NOMO-1 treated with DMSO at 0.1 percent for 48 hours (cell line): ENCODE measurements at regions not wholly inside any gene's neighbourhood (a gene's known extent, or its start where the extent isn't known, plus 50 kb on each side); places are given as distances from the start of the nearest gene placed in this dataset.
"Not testable (repeated sequence)": the region's sequence is repeated elsewhere in the genome, so short reads cannot be mapped to it uniquely, and the experiment has no call there.

Source experiments
- DNase-seq: peaks from one replicate; lab custom pipeline; 2025; ENCODE audit not compliant: unreplicated experiment; lab: John Stamatoyannopoulos, UW

GRCh38 chr18:21928925-21929324, 188.3 kb downstream of the MIB1 start:
- no peak for DNase-seq

- no peak for DNase-seq
Observed at GRCh38 chr18:21930177-21930576, 189.6 kb downstream of the MIB1 start.

- DNase-seq = no peak
Observed at GRCh38 chr18:21933931-21934765, 193.6 kb downstream of the MIB1 start.

- no peak for DNase-seq
Observed at GRCh38 chr18:21934766-21935015, 194.1 kb downstream of the MIB1 start.

GRCh38 chr18:21943456-21943855, 202.9 kb downstream of the MIB1 start:
- DNase-seq = peak; percentile 46

- no peak for DNase-seq
Observed at GRCh38 chr18:21949326-21950015, 208.9 kb downstream of the MIB1 start.

- peak; percentile 34 for DNase-seq
Observed at GRCh38 chr18:21955757-21956652, 213.4 kb upstream of the GATA6 start.

GRCh38 chr18:21958263-21958662, 211.1 kb upstream of the GATA6 start:
- DNase-seq = no peak

- no peak for DNase-seq
Observed at GRCh38 chr18:21958707-21959450, 210.5 kb upstream of the GATA6 start.

- DNase-seq = no peak
Observed at GRCh38 chr18:21960189-21960588, 209.2 kb upstream of the GATA6 start.

- no peak for DNase-seq
Observed at GRCh38 chr18:21963336-21963735, 206.1 kb upstream of the GATA6 start.

- DNase-seq = no peak
Observed at GRCh38 chr18:21968338-21968737, 201.1 kb upstream of the GATA6 start.

GRCh38 chr18:21972281-21972680, 197.1 kb upstream of the GATA6 start:
- DNase-seq = no peak

- not testable (repeated sequence) for DNase-seq
Observed at GRCh38 chr18:21975954-21976353, 193.4 kb upstream of the GATA6 start.

- no peak for DNase-seq
Observed at GRCh38 chr18:21978546-21979170, 190.7 kb upstream of the GATA6 start.

GRCh38 chr18:21979171-21979560, 190.2 kb upstream of the GATA6 start:
- DNase-seq = no peak

- DNase-seq = no peak
Observed at GRCh38 chr18:21979759-21980158, 189.6 kb upstream of the GATA6 start.

GRCh38 chr18:21980744-21981143, 188.6 kb upstream of the GATA6 start:
- no peak for DNase-seq

GRCh38 chr18:21981489-21981888, 187.9 kb upstream of the GATA6 start:
- DNase-seq = not testable (repeated sequence)

GRCh38 chr18:21991081-21991534, 178.3 kb upstream of the GATA6 start:
- no peak for DNase-seq
